ENCODE measurements at regions not wholly inside any gene's neighbourhood (a gene's known extent, or its start where the extent isn't known, plus 50 kb on each side); places are given as distances from the start of the nearest gene placed in this dataset.

DNA sequence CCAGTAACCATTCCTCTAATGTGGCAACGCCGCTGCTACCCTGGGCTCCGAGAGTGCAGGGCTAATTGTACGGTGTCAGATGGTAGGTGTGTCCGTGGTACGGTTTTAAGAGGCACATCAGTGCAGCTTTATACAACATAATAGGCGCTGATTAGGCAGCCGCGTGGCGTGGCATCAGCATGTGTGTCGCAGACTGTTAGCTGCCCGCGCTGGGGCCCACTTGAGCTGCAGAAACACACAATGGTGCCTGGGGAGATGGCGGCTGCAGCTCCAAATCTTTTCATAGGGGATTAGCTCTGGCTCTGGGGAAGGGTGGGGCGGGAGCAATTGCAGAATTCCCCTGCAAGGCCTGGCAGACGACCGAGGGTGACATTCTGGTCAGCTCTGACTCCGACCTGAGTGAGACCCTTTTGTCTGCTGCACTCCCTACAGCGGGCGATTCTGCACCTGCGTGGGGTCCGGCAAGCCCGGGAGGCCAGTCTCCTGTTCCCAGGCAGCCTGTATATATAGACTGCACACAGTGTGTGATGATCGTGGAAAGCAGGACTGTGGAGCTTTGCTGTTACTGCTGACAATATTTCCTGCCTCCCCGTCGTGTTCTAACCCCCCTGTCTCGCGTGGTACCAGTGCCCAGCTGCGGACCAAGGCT lies 722.7 kb upstream of the CELF2 start:
- no peak for DNase-seq (ENCODE audit: low spot score)

DNA sequence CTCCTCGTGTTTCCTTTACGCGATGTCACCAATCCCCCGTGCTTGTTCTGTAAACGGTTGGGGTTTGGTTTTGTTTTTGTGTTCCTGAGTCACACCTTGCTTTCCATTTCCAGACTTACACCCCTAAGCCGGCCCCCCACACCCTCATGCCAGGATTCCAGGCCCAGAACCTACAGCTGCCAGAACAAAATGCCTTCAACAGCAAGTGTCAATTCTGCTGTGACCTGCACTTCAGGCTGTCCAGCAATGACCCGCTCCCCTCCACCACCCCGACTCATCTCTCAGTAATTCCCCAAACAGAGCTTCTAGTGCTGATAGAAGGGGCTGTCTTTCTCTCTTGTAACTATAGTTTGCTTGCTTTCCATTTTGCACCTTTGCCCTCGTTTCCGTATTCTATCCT lies 722.1 kb upstream of the CELF2 start:
- no peak for DNase-seq (ENCODE audit: low spot score)

DNA sequence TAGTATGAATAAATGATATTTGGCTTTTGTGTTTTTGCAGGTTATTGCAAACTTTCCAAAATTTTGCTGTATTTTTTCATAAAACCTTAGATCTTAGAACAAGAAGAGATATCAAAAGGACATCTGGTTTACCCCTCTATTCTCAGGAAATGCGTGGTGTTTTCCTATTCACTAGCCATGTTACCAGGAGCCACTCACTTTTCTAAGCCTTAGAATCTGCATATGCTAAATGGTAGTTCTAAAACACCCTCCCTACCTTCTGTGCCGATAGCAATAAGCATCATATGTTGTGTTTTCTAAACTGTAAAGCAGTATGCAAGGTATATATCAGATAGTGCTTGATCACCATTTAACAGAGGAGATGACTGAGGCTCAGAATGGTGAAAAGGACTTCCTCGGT lies 715.0 kb upstream of the CELF2 start:
- no peak for DNase-seq (ENCODE audit: low spot score)

DNA sequence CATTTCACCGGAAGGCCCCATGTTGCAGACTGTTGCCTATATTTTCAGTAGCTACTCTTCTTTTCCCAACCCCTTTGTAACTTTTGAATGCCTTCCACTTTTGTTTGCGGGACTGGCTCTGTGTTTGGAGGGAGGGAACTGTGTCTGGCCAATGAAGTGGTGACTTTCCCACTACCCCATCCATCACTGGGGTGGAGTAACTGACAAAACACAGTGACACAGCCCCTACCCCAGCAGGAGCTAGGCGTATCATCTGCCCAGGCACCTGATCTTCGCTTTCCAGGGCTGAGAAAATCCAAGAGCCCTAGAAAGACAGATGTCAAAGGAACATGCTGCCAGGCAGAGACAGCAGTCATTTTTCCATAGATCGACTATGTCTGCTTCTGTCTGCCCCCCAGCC lies 710.6 kb upstream of the CELF2 start:
- no peak for DNase-seq (ENCODE audit: low spot score)

DNA sequence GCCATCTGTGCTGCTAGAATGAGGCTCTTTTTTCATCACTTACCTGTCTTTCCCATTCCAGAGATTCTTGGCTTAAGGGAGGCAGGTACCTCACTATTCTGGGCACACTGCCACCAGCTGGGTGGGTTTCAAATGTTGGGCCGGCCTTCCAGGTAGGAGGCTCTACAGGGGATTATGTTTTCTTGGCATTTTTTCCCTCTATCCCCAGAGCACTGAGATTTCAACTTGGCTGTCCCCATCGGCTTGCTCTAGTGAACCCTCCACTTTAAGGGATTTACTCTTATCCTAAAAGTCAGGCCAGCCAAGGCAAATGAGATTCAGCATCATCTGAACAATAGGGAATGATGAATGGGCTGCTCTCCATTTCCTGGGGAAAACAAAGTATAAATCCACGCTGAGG lies 710.1 kb upstream of the CELF2 start:
- no peak for DNase-seq (ENCODE audit: low spot score)

DNA sequence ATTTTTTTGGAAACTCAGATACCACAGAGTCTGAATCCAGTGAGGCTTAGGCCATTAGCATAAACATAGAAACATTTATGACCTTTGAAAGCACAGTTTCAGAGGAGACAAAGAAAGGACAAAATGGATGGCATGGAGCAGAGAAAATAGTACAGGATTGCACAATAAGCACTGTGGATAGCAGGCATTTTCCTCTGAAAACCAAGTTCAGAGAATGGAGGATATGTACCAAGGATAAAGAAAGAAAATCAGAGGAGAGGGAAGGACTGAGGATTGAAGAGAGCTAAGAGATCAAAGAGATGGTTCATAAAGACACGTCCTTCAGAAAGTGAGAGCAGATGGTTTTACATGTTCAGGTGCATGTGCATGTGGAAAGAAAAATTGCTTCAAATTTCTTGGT lies 707.2 kb upstream of the CELF2 start:
- no peak for DNase-seq (ENCODE audit: low spot score)

DNA sequence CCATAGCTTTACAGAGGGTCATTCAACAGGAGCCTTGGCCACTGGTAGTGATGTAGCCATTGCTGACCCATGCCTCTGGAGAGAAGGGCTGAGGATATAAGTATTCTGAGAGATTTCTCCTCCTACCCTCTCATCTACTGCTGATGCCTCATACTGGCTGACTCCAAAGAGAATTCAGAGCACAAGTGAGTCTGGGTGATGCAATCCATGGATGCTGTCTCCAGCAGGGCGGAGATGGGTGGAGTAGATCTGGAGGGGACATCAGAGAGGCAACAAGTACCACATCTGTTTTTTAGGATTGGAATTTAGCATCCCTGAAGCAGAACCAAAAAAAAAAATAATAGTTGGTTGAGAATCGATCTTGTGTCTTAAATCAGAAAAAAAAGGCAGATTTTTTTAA lies 705.7 kb upstream of the CELF2 start:
- no peak for DNase-seq (ENCODE audit: low spot score)

DNA sequence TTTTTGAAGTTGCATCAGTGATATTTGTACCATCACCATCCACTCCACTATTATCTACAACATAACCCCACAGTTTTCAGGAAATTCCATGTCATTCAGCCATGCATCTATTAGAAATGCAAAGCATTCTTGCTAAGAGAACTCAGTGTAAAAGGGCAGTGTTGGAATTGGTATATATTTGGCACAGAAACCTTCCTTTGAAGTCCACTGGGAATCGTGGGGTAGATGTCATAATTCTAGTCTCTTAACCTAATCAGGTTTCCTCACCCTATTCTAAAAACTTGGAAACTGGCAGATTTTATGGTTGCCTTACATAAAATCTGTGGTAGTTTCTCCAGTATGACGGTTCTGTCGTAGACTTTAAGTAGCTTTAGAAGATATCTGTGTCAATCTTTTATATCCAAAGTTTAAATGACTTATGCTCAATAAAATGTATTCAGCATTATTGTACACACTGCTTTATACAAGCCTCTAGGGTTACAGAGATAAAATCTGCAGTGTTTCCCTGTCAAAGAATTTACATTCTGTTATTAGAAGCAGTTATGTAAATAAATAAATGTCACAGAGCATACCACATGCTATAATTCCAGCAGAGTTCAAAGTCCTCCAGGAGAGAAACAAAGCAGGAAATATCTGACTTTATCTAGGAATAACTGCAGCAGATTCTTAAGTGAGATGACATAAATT lies 704.4 kb upstream of the CELF2 start:
- DNase-seq (ENCODE audit: low spot score): peak; percentile 64

DNA sequence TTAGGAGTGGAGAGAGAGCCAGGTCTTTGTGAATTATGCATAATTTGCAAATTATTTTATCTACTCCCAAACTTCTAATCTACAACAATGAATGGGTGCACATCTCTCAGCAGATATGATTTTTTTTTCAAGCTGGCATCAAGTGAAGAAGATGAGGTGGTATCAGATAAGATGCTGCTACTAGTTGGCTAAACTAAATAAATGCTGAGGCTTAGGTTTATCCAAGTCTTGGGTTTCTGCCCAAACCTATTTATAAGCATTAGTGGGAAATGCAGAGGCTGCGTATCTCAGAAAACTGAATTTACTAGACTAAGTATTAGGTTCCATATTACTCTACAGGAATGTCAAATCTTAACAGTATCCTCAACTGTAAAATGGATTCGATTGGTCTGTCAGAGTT lies 703.0 kb upstream of the CELF2 start:
- no peak for DNase-seq (ENCODE audit: low spot score)

DNA sequence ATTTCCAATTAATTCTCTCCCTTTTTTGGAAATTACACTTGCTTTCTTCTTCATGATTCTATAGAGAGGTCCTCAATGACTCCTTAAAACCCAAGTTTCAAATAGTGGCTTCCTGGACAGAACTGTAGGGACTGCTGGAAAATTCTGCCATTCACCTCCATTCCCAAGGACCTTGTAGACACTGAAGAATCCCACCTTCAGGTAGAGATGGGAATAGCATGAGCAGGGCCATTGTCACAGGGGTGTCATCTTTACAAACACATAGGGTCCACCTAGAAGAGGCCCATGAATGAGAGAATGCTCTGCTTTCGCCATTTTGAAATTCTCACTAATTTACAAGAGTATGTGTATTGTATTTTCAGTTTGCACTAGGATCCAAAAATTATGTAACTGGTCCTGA lies 701.7 kb upstream of the CELF2 start:
- no peak for DNase-seq (ENCODE audit: low spot score)

DNA sequence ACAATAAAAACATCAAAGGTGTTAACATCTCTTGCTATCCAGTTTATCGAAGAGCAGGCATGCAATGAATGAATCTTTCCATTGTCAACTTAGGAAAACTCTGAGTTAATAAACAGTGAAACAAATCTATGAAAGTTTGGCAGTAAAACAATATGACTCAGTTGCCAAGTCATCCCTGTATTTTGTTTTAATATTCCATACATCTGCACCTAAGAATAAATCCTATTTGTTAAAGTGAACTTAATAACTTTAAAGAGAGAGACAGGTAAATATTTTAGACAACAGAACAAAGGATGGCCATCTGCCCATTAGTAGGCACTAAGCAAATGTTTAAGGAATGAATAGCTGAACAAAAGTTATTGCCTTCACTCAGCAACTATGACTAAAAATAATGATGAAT lies 700.5 kb upstream of the CELF2 start:
- DNase-seq (ENCODE audit: low spot score): no peak

DNA sequence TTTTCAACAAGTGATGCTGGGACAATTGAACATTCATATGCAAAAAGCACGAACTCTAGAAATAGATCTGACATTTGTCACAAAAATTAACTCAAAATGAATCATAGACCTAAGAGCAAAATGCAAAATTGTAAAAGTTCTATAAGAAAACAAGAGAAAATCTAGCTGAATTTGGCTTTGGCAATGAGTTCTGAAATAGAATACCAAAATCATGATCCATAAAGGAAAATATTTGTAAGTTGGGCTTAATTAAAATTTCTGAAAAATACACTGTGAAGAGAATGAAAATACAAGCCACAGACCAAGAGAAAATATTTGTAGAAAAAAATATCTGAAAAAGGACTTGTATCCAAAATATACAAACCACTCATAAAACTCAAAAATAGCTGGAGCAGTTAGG lies 698.8 kb upstream of the CELF2 start:
- no peak for DNase-seq (ENCODE audit: low spot score)

DNA sequence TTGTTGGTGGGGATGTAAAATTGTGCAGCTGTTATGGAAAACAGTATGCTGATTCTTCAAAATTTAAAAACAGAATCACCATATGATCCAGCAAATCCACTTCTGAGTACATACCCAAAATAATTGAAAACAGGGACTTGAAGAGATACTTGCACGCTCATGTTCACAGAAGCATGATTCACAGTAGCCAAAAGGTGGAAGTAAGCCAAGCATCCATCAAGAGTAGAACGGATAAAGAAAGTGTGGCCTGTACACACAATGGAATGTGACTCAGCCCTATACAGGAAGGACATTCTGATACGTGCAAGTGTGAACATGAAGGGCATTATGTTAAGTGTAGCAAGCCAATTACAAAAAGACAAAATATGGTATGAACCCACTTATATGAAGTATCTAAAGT lies 696.7 kb upstream of the CELF2 start:
- DNase-seq (ENCODE audit: low spot score): peak; percentile 43

DNA sequence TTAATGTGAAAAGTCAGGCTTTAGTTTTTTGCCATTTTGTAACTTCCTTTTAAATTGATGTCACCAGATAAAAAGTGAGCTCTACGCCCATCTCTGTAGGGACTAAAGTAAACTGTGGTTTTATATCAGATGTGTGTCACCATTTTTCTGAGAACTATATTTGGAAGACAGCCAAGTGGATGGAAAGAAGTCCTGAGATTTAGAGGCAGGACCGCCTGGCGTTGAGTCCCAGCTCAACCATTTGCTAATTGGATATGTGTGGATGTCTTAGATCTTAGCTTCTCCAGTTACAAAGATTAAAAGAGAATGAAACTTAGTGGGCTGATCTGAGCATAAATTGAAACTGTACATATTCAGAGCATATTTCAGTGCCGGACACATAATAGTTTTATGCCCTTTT lies 691.6 kb upstream of the CELF2 start:
- DNase-seq (ENCODE audit: low spot score): peak; percentile 88

DNA sequence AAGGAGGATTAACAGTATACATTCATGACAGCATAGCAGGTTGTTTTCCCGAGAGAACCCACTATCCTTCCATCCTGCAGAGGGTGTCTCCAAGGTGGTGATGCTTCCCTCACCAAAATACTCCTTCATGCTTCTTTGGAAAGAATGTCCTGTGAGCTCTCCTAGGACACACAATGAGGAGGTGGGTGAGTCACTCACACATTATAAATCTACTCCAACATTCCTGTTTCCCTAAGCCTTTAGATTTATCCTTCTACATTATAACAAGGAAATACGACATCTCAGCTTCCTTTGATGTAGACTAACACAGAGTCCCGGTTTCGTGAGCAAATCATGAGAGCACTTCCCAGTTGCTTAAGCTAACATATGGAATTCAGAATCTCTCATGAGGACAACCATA lies 689.7 kb upstream of the CELF2 start:
- DNase-seq (ENCODE audit: low spot score): no peak

DNA sequence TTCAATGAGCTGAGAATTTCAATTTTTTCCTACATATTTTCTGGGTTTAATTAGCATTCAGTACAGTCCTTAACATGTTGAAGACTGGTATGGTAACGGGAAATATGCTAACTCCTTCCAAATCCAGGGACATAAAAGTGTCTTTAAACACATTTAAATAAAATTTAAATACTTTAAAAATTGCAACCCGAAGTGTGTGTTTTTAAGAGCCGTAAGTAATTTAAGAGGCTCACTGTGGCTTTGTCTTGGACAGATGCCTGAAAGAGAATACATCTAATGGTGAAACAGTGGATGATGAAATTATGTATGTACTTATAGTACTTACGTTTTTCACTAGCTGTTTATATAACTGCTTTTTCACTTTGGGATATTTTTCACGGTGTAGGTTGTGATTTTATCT lies 687.3 kb upstream of the CELF2 start:
- DNase-seq (ENCODE audit: low spot score): peak; percentile 51

DNA sequence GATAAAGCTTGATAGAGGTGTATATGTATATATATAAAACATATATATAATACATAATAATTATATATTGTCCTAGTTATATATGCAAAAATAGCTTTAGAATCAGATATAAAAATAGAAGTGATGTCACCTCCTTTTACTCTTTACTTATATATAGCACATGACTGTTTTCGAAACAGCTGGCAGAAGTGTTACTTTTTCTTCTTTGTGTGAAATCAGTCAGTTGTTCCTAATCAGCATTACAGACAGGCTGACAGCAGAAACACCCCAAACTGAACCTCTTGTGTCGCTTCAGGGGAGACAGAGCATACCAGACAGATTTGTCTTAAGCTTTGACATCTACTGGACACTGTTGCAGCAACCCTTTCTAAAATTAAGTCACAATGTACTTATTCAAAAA lies 684.9 kb upstream of the CELF2 start:
- no peak for DNase-seq (ENCODE audit: low spot score)

DNA sequence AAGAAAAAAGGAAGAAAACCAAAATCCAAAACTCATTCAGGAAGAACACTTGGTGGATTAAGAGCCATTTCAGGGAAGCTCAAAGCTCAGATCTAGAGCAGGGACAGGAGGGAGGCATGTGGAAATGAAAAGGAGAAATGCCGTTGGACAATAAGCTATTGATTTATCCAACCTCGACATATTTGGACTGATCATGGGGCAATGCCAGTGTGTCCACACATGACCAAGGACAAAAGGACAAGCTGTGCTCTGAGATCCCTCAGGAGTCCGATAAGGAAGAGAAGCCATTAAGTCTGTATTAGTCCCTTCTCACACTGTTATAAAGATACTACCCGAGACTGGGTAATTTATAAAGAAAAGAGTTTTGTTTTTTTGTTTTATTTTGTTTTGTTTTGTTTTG lies 684.0 kb upstream of the CELF2 start:
- no peak for DNase-seq (ENCODE audit: low spot score)

DNA sequence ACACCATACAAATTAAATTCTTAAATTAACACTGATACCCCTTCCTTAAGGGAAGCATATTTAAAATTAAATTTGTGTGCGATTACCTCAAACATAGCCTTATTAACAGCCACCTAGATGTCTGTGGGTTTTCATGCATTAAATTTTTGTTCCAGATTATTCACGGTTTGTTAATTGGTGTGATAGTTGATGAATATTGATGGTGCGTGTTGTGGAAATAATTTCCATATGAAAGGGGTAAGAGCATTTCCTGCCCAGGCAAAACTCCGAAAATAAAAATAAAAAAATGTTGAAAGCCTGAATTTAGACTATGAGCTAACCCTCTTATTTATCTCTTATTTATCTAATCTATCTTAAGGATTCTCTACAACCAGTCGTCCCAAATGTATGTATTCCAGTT lies 679.3 kb upstream of the CELF2 start:
- DNase-seq (ENCODE audit: low spot score): no peak

DNA sequence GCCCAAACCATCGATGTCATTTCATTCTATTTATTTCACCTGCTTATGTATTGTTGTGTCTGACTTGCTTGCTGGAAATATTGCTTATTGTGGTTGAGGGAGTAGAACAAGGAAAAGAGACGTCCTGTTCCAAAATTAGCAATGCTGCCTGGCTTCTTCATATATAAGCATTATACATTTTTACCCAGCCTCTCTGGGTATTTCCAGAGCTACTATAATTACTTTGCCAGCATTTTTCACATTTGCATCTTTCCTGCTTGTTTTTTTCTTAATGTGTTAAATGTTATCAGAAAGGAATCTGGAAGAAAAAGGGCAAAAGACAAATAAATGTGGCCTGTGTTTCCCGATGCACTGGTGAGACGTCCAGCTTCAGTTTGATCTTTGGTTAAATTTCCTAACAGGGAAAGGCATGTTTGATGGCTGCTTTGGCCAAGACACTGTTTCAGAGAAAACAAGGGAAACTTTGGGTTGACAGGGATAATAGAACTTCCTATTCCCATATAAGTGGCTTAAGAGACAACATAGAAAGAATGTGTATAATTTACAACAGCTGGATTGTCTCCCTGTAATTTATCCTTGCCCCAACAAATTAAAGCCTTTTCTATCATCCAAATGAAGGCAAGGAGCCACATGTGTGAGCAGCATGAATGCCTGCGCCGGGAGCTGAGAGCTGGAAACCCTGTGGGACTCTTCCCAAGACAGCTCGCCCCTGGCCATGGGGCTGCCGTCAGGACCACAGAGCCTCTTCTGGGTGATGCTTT lies 671.1 kb upstream of the CELF2 start:
- DNase-seq (ENCODE audit: low spot score): no peak

DNA sequence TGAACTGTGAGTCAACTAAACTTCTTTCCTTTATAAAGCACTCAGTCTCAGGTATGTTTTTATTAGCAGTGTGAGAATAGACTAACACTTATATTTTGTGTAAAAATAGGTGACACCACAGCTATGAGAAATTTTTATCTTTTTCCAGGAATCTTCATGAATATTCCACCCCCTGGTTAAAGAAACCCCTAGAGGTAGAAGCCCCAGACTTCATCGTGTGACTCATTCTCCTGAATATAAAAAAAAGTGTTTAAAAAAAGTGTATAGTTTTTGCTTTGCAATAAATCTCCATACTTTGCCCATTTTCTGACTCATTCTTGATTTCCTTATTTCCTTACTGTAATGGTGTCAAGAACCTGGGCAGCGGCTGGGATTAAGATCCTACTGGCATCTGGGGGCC lies 667.6 kb upstream of the CELF2 start:
- no peak for DNase-seq (ENCODE audit: low spot score)

DNA sequence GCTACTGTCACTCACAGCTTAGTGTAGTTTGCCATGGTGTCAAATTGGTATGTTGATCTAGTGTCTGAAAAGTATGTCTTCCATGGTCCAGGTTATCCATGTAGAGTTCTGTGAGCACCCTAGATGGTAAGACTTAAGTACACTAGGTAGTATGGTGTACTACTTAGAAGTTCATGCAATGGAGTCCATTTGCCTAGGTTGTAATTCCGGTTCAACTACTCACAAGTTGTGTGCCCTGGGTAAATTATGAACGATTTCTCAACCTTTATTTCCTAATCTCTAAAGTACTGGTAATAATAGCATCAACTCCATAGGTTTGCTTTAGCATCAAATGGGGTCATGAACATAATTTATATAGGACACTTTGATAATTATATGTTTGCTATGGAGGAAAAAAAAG lies 666.2 kb upstream of the CELF2 start:
- no peak for DNase-seq (ENCODE audit: low spot score)

DNA sequence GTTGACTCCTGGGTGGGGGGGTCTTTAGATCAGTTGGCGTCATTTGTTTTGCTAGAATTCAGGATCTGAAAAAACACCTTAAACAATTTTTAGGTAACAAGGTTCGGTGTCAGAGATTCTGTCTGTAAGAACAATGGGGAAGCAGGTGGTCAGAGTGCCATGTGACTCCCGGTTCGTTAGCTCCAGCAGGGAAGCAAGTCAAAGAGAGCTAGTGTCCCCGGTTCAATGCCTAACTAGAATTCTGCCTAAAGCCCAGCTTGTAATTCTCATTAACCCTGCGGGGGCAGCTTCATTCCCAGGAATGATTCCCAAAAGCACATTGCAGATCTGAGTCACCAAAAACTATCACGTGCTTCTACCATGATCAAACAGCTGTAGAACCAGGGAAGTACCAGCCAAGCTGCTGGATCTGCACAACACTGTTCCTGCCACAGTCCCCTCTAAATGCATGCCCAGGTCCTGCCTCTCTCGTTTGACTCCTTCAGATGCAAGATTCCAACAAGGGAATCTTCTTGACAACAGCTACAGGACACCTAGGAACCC lies 664.3 kb upstream of the CELF2 start:
- no peak for DNase-seq (ENCODE audit: low spot score)

All from H4 (cell line).